ENCODE measurements at regions not wholly inside any gene's neighbourhood (a gene's known extent, or its start where the extent isn't known, plus 50 kb on each side); places are given as distances from the start of the nearest gene placed in this dataset.

GRCh38 chr4:159483782-159484741 lies 381.2 kb downstream of the RAPGEF2 start:
- CTCF ChIA-PET, result no interaction called here
- no peaks in the 10 kb centered on the region for H3K36me3 ChIP-seq (ENCODE audit: insufficient read depth, low read length, poor library complexity, severe bottlenecking)
- POLR2A ChIA-PET (ENCODE audit: low non-redundant PET), result no interaction called here
- intact Hi-C loops (cut with micrococcal nuclease; ENCODE audit: unreplicated experiment), result loop anchor here (10.0 kb wide), 1 partner anchor 1771 kb away; no protein-coding TSS in a partner anchor
- no peak overlapping the region for H3K27ac ChIP-seq (ENCODE audit: low read depth, low read length, poor library complexity, severe bottlenecking)
- TF ChIP-seq EZH2 (IDR thresholded peaks at IDR 0.05; ENCODE audit: borderline replicate concordance, low read depth, low read length, poor library complexity, severe bottlenecking), result no peak
- no peak for TF ChIP-seq CTCF (conservative IDR thresholded peaks at IDR 0.05; ENCODE audit: low read depth, low read length)
- H3K27me3 ChIP-seq (replicated peaks; ENCODE audit: insufficient read depth, low read depth, low read length, poor library complexity), result no peaks in the 10 kb centered on the region
- no peak overlapping the region for H3K4me3 ChIP-seq (ENCODE audit: low read depth, low read length, poor library complexity, severe bottlenecking)
- DNase-seq (ENCODE audit: low spot score), result peak; percentile 46
- H3K4me1 ChIP-seq (ENCODE audit: insufficient read depth, low read length, poor library complexity, severe bottlenecking), result peaks cover 10% of the 10 kb centered on the region
- no TSS peak for BruUV-seq (replicated peaks)
- H3K9me3 ChIP-seq (ENCODE audit: low read depth, low read length, poor library complexity, severe bottlenecking), result no peaks in the 10 kb centered on the region

GRCh38 chr4:159484864-159485263 lies 382.0 kb downstream of the RAPGEF2 start:
- H3K27ac ChIP-seq (ENCODE audit: low read depth, low read length, poor library complexity, severe bottlenecking), result no peak overlapping the region
- TF ChIP-seq CTCF (conservative IDR thresholded peaks at IDR 0.05; ENCODE audit: low read depth, low read length) (no peak), EZH2 (IDR thresholded peaks at IDR 0.05; ENCODE audit: borderline replicate concordance, low read depth, low read length, poor library complexity, severe bottlenecking) (no peak)
- intact Hi-C loops (cut with micrococcal nuclease; ENCODE audit: unreplicated experiment), result loop anchor here (5.0 to 10.0 kb wide), 3 partner anchors 122 to 1770 kb away; no protein-coding TSS in a partner anchor
- H3K9me3 ChIP-seq (ENCODE audit: low read depth, low read length, poor library complexity, severe bottlenecking), result no peaks in the 10 kb centered on the region
- ChIA-PET POLR2A (ENCODE audit: low non-redundant PET) (no interaction called here), CTCF (no interaction called here)
- H3K4me3 ChIP-seq (ENCODE audit: low read depth, low read length, poor library complexity, severe bottlenecking), result no peak overlapping the region
- BruUV-seq (replicated peaks), result no TSS peak
- no peaks in the 10 kb centered on the region for H3K27me3 ChIP-seq (replicated peaks; ENCODE audit: insufficient read depth, low read depth, low read length, poor library complexity)
- peaks cover 10% of the 10 kb centered on the region for H3K4me1 ChIP-seq (ENCODE audit: insufficient read depth, low read length, poor library complexity, severe bottlenecking)
- DNase-seq (ENCODE audit: low spot score), result no peak
- no peaks in the 10 kb centered on the region for H3K36me3 ChIP-seq (ENCODE audit: insufficient read depth, low read length, poor library complexity, severe bottlenecking)

- ChIA-PET POLR2A (ENCODE audit: low non-redundant PET) (no interaction called here), CTCF (interaction anchor here (0.5 to 1.0 kb wide), 3 partner anchors 190 to 1232 kb away, joined by 3 to 11 read pairs (median 3); no protein-coding TSS in a partner anchor)
- intact Hi-C loops (cut with micrococcal nuclease; ENCODE audit: unreplicated experiment), result loop anchor here (1.0 to 10.0 kb wide), 5 partner anchors 120 to 1767 kb away; no protein-coding TSS in a partner anchor
- Histone ChIP-seq H3K36me3 (ENCODE audit: insufficient read depth, low read length, poor library complexity, severe bottlenecking) (no peaks in the 10 kb centered on the region), H3K4me1 (ENCODE audit: insufficient read depth, low read length, poor library complexity, severe bottlenecking) (peaks cover 10% of the 10 kb centered on the region), H3K4me3 (ENCODE audit: low read depth, low read length, poor library complexity, severe bottlenecking) (no peak overlapping the region), H3K27me3 (replicated peaks; ENCODE audit: insufficient read depth, low read depth, low read length, poor library complexity) (no peaks in the 10 kb centered on the region), H3K9me3 (ENCODE audit: low read depth, low read length, poor library complexity, severe bottlenecking) (no peaks in the 10 kb centered on the region), H3K27ac (ENCODE audit: low read depth, low read length, poor library complexity, severe bottlenecking) (no peak overlapping the region)
- BruUV-seq (replicated peaks), result no TSS peak
- TF ChIP-seq EZH2 (IDR thresholded peaks at IDR 0.05; ENCODE audit: borderline replicate concordance, low read depth, low read length, poor library complexity, severe bottlenecking) (no peak), CTCF (conservative IDR thresholded peaks at IDR 0.05; ENCODE audit: low read depth, low read length) (peak; percentile 98)
- peak; percentile 95 for DNase-seq (ENCODE audit: low spot score)
These were observed 384.4 kb downstream of the RAPGEF2 start for GRCh38 chr4:159487284-159487747.

Measured in A673 (cell line).